NCI-H1694 treated with DMSO at 0.1 percent for 48 hours (cell line): ENCODE measurements at regions not wholly inside any gene's neighbourhood (a gene's known extent, or its start where the extent isn't known, plus 50 kb on each side); places are given as distances from the start of the nearest gene placed in this dataset.
"Not testable (repeated sequence)": the region's sequence is repeated elsewhere in the genome, so short reads cannot be mapped to it uniquely, and the experiment has no call there.

Experiments
- DNase-seq: peaks from one replicate; lab custom pipeline; 2025; lab: John Stamatoyannopoulos, UW

DNA sequence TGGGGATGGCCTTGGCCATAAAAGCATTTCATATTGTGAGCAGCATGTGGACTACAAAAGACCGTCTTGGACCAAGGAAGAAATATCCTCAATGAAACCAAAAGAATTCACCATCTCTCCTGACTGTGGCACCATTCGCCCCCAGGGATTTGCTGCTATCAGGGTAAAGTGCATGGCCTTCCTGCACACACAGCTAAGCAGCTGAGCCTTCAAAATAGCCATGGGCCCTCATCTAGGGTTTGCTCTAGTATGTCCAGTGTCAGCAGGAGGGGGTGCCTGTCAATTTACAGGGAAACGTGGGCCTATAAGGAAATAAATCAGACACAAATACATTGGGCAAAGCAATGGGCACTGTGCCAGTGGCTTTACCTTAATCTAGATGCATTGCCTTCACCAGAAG is 296.6 kb upstream of the NBPF12 start:
- DNase-seq, result not testable (repeated sequence)

DNA sequence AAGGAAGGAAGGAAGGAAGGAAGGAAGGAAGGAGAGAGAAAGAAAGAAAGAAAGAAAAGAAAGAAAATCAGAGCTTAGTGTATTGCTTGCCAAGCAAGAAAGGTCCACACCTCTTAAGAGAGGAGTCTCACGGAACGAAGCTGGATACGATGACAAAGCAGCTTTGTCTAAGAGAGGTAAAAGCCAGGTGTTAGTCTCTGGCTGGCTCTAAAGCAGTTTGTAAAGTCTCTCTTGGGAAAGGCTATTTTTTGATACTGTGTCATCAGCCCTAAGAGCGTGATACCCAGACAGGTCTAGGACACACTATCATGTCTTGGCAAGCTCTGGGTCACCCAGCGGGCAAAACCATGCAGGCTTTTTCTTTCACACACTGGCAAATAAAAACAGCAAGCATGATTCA is 297.5 kb upstream of the NBPF12 start:
- DNase-seq, result not testable (repeated sequence)

DNA sequence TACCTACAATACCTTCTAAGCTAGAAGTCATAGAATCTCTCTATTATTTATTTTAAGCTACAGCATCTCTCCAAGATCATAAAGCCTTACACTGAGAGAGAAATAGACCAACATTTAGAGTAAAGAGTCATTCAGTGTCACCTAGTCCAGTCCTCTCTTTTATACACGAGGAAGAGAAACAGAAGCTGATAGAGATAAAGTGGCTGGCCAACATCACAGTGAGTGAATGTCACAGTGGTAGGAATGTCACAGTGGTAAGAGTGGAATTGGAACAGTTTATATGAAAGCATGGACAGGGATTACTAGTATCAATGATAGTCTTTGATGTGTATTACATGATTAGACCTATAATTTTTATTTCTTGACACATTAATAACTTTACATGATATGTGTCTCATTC is 307.8 kb upstream of the NBPF12 start:
- not testable (repeated sequence) for DNase-seq

DNA sequence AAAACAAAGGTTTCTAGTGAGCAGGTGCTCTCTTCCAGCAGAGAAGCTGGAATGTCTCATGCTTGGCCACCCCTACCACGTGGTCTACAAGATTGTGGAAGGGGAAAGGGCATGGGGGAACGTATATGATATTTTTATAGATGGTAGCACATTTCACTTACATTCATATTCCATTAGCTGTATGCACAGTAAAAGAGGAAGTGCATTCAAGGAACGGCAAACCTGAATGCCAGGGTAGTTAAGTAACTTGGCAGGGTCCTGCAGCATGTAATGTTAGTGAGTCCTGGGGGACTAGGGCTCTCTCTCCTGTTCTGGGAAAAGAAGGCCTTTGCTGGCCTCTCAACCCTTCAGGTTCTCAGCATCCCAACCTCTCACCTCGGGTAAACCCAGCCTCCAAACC is 319.5 kb upstream of the NBPF12 start:
- not testable (repeated sequence) for DNase-seq

GRCh38 chr1:146604681-146605080 is 333.4 kb upstream of the NBPF12 start:
- not testable (repeated sequence) for DNase-seq

DNA sequence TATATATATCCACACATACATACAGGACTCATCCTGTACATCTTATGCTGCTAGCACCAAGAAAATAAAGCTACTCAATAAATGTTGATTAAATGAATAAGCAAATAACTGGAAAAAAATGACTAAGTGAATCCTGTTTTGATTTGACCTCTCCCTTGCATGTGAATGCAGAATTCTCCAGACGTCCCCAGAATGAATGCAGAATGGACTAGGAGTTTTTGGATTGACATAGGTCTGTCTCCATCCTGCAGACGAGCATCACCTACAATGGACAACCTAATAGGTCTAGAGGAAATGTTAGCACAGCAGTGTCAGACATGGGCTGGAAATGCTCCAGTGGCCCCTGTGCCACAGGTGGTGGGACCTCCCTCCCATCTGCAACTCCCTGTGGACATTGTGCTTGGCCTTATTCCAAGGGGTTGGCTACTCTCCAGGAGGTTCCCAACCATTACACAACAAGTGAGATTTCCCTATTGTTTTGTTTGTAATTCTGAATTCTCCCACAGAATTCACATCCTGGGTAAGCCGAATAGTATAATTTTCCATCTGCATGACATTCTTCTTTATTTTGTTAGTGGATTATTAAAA is 337.3 kb upstream of the NBPF12 start:
- not testable (repeated sequence) for DNase-seq

DNA sequence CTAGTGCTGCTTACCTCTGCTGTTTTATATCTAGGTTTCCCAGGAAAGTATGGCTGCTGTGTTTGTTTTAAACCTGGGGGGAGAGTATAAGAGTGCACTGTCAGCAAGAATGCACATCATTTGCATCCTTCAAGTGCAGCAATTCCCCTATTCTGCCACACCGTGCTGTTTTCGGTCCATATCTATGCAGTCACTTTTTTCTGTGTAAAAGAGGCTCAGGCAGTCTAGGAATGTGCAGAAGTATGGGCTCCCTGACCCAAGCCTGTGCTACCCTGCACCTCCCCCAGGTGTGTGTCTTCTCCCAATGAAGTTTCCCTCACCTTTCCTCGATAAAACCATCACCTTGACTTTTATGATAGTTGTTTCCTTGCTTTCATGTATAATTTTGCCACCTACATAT is 338.2 kb upstream of the NBPF12 start:
- DNase-seq, result not testable (repeated sequence)

DNA sequence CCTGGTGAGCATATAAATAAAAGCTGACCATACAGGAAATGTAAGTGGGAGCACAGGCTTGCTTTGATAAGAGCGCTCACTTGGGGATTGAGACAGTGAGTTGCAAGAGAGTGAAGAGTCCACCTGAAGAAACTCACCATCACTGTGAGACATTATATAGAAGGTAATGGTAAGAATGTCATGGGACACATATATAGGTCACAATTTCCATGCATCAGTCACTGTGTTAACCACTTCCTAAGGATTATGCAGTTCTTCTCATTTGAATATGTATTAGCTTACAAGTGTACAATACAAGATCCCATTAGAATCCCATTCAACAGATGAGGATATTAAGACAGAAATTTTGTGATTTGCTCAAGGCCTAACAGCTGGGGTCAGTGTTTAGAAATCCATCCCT is 352.4 kb upstream of the NOTCH2NLA start:
- not testable (repeated sequence) for DNase-seq

GRCh38 chr1:146567541-146567940 is 338.7 kb upstream of the NOTCH2NLA start:
- not testable (repeated sequence) for DNase-seq

GRCh38 chr1:146558032-146558431 is 329.2 kb upstream of the NOTCH2NLA start:
- DNase-seq, result not testable (repeated sequence)

DNA sequence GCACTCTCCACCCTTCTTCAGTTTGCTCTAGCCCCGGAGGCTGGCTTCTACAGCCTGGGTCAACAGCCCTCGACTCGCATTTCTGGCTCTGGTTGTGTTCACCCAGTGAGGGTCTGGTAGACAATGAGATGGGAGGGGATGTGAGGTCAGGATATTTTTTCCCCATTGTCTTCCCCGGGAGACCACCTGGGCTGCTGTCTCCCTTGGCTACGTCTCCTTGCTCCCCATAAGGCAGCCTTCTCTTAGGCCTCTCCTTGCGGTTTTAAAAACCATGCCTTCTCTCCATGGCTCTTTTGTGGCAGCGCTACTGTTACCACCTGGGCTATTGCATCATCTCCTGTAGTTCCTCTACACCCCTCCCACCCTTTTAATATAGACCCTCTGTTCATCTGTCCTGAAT is 327.6 kb upstream of the NOTCH2NLA start:
- DNase-seq, result not testable (repeated sequence)

DNA sequence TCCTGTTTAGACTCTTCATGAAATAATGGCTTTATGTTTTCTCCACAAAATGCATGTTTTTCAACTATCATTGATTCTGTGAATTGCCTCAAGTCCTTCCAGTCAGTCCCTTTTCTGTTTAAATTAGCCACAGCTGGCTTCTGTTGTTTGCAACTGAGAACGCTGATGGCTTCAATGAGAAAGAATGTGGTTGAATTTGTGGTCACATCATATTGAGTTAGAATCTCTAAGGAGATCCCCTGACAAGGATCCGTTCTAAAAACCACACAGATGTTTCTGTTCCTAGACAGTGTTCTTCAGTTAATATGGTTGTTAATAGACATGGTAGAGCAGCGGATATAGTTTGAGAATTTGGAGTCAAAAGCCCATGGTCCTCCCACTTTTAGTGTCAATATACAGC is 323.6 kb upstream of the NOTCH2NLA start:
- not testable (repeated sequence) for DNase-seq

GRCh38 chr1:146548684-146549083 is 319.9 kb upstream of the NOTCH2NLA start:
- not testable (repeated sequence) for DNase-seq

DNA sequence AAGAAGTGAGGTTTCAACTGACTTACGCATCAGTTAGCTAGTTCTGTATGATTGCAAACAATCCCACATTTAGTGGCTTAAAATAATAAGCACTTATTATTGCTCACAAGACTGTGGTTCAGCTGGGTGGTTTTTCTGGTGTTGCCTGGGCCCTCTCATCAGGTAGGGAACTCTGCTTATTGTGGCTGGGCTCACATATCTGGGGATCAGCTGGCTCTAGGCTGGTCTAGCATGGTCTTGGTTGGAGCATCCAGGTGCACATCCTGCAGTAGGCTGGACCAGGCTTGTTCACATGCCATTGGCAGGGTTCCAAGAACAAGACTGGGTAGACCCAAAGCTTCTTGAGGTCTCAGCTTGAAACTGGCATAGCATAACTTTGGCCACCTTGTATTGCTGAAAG is 317.4 kb upstream of the NOTCH2NLA start:
- DNase-seq, result not testable (repeated sequence)

DNA sequence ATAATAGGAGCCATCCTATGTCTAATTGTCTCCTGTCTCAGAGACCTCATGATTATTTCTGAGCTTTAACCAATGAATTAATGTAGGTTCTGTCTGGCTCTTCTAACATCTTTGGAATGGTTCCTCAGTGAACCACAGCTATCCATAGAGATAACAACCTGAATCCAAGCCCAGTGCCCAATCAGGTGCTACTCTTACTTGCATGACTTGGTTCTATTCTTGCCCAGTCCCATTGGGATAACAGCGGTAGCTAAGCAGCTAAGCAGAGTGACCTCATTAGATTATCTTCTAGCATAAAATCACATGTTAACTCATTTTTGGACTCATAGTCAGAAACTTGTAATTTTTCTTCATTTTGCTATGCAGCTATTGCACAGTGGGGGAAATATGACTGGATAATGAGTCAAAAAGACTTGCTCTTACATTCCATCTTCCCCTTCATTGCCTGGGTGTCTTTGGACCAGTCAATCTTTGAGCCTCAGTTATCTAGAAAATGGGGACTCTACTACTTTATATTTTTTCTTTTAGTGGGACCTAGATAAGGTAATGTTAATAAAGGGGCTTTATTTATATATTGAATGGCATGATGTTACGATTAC is 309.1 kb upstream of the NOTCH2NLA start:
- not testable (repeated sequence) for DNase-seq

DNA sequence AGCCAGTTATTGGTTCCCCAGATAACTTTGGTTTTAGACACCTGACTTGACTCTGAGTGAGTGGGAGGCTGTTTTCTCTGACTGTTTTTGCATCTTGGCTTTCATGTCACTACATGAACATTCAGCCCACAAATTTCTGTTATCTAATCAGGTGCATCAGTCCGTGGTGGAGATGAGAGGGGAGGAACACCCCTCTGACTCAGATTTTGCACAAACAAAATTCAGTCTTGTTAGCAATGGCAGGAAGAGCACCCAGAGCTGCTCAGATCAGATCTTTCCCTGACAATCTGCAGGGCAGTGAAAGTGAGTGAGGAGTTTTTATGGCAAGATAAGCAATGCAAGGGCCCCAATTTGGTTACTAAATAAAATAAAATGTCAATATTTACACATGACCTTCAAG is 307.2 kb upstream of the NOTCH2NLA start:
- not testable (repeated sequence) for DNase-seq

DNA sequence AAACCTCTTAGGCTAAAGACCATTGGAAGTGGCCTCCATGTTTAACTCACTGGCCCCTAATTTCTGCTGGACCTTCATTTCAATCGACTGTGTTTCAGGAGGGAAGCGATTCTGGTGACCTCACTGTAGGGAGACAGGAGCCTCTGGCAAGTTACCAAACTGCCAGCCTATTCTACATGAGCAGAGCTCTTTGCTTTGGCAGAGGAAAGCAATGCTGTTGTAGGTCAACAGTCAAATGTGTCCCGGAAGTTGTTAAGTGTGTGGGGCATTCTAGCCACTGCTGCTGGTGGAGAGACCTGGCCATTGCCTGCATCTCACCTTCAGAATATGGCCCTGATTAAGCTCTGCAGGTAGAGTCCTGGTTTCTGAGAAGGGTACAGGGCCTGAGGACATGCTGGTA is 306.8 kb upstream of the NOTCH2NLA start:
- not testable (repeated sequence) for DNase-seq

- DNase-seq, result not testable (repeated sequence)
These were observed 302.1 kb upstream of the NOTCH2NLA start for GRCh38 chr1:146530958-146531357.

- DNase-seq, result not testable (repeated sequence)
These were observed 294.0 kb upstream of the NOTCH2NLA start for GRCh38 chr1:146522812-146523211.

GRCh38 chr1:146522345-146522744 is 293.5 kb upstream of the NOTCH2NLA start:
- DNase-seq, result not testable (repeated sequence)

GRCh38 chr1:146521804-146522203 is 293.0 kb upstream of the NOTCH2NLA start:
- not testable (repeated sequence) for DNase-seq

- DNase-seq, result not testable (repeated sequence)
These were observed 284.9 kb upstream of the NOTCH2NLA start for GRCh38 chr1:146513754-146514153.

DNA sequence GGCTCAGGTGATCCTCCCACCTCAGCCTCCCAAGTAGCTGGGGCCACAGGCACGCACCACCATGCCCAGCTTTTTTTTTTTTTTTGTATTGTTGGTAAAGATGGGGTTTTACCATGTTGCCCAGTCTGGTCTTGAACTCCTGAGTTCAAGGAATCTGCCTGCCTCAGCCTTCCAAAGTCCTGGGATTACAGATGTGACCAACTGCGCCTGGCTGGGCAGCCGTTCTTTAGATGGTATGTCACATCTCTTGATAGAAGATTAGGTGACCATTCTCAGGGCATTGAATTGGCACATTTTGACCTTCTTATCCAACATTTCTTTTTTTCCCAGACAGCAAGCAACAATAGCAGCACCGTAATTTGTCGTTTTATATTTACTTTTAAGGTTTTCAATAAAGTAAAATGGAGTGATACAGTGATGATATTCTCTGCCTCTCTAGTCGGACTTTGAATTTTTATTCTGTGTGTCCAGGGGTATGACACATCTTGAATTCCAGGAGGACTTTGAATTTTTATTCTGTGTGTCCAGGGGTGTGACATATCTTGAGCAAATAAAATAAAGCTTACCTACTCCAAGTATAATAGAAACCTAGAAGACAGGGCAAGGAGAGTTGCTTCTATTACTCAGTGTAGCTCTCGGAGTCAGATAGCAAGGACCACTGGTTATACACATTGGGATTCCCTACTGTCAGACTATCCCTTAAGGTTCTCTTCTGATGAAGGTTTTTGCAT is 282.4 kb upstream of the NOTCH2NLA start:
- not testable (repeated sequence) for DNase-seq
